CD4-positive, alpha-beta T cell treated with Interferon alpha-2 for 1 hour (primary cell): ENCODE measurements at regions not wholly inside any gene's neighbourhood (a gene's known extent, or its start where the extent isn't known, plus 50 kb on each side); places are given as distances from the start of the nearest gene placed in this dataset.
"Not testable (repeated sequence)": the region's sequence is repeated elsewhere in the genome, so short reads cannot be mapped to it uniquely, and the experiment has no call there.

Experiments
- DNase-seq, 2 donors: peaks; one replicate each; pipeline ENCODE4 v3.0.0-alpha.2; 2020 to 2022

GRCh38 chr12:114616081-114616480 lies 67.9 kb downstream of the TBX3 start:
- no peak for DNase-seq

GRCh38 chr12:114614040-114614439 lies 69.9 kb downstream of the TBX3 start:
- no peak for DNase-seq

- no peak for DNase-seq
These were observed 71.9 kb downstream of the TBX3 start for GRCh38 chr12:114612062-114612461.

DNA sequence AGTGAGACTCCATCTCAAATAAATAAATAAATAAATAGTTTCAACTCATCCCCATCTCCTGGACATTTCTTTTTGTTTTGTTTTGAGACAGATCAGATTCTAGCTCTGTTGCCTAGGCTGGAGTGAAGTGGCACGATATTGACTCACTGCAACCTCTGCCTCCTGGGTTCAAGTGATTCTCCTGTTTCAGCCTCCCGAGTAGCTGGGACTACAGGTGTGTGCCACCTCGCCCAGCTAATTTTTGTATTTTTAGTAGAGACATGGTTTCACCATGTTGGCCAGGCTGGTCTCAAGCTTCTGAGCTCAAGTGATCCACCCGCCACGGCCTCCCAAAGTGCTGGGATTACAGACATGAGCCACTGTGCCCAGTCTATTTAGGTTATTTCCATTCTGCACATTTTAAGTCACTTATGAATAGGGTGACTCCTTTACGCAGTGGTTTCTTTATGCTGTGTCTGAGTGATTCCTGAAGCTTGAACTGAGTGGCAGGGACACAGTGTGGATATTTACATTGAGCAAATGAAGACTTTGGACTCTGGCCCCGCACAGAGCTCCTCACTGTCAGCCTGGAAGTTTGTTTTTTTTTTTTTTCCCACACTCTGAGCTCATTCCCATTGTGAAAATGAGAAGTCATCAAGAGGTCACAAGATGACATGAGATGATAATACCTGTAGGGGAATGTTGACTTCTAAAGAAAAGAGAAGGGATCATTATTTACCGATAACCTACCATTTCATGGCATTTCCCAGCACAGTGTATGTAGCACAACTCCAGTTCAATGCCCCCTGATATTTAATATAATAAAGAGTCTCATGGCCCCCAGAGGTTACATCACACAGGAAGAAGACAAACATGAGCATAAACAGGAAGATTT lies 72.6 kb downstream of the TBX3 start:
- no peak for DNase-seq

DNA sequence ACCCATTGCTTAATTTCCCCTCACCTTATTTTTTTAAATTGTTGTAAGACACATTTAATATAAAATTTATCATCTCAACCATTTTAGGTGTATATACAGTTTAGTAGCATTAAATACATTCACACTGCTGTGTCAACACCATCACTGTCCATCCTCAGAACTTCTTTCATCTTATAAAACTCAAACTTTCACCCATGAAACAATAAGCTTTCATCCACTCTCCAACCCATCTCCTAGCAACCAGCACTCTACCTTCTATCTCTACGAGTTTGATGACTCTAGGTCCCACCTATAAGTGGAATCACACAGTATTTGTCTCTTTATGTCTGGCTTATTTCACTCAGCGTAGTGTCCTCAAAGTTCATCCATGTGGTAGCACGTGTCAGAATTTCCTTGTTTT lies 75.5 kb downstream of the TBX3 start:
- no peak for DNase-seq

DNA sequence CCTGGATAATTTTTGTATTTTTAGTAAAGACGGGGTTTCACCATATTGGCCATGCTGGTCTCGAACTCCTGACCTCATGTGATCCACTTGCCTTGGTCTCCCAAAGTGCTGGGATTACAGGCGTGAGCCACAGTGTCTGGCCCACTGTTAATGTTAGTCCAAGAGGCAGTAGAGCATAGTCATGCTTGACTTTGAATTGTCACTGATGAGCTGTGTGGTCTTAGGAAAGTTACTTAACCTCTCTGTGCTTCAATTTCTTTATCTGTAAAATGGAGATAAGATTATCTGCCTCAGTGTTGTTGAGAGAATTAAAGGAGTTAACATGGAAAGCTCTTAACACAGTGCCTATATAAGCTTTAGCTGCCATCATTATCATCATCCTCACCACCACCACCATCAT lies 78.1 kb downstream of the TBX3 start:
- DNase-seq, result no peak

GRCh38 chr12:114604606-114605005 lies 79.4 kb downstream of the TBX3 start:
- DNase-seq, result no peak

GRCh38 chr12:114600584-114600983 lies 83.4 kb downstream of the TBX3 start:
- DNase-seq, result not testable (repeated sequence)

DNA sequence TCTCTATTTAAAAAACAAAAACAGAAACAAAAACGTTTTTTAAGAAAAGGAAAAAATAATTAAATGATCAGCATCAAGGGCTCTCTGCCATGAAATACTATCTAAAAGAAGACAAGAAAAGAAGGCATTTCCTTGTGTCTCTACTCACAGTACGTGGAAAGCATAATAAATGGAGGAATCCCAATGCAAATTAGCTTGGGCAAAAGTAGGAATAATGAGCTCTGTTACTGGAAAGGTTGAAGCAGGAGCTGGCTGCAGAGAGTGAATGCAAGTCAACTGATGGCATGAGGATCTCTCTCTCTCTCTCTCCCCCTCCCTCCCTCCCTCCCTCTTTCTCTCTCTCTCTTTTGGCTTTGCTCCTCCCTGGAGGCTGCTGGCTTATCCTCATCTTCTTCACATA lies 85.9 kb downstream of the TBX3 start:
- no peak for DNase-seq

DNA sequence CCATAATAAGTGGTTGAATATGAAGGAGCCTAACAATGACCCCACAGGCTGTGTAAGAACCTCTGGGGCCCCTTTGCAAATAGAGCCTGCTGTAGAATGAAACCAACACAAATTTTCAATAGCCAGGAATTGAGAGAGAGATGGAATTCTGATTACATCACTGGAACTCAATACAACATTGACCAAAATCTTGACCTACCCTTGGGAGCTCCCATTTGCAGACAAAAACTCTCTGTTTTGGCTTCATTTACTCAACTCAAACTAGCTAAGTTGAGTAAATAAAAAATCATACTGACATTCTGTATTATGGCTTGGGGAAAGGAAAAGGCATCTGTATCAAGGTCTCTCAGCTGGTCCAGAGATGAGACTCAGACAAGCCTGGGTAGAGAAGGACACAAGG lies 91.0 kb downstream of the TBX3 start:
- no peak for DNase-seq

DNA sequence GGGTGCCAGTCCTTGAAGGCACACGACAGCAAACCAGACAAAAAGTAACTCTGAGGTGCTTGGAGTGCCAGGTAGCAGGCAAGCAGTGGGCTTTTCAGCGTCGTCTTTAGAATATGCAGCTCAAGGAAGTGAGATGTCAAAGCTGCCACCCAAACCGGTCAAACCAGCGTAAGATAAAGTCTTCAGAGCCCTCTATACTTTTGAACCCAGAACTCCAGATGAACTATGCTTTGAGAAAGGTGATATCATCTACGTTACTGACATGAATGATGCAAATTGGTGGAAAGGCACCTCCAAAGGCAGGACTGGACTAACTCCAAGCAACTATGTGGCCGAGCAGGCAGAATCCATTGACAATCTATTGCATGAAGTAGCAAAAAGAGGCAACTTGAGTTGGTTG lies 95.9 kb downstream of the TBX3 start:
- DNase-seq, result no peak

GRCh38 chr12:114580306-114580705 lies 103.7 kb downstream of the TBX3 start:
- no peak for DNase-seq

DNA sequence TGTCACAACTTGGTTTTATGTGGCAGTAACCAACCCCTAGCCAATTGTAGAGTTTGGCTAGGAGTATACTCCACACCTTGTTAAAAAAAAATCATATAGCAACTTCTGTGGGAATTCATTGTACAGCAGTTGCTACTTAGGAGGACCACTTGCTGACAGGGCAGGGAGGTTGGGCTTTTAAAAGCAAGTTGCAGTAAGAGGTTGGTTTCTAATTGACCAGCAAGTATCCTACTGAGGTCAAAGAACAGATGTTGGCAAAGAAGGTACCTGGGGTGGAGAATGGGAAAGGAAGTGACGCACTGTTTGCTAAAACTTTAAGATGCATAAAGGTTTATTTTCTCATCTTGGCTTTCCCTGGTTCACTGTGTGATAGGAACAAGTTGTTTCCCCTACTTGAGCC lies 104.6 kb downstream of the TBX3 start:
- DNase-seq, result no peak

DNA sequence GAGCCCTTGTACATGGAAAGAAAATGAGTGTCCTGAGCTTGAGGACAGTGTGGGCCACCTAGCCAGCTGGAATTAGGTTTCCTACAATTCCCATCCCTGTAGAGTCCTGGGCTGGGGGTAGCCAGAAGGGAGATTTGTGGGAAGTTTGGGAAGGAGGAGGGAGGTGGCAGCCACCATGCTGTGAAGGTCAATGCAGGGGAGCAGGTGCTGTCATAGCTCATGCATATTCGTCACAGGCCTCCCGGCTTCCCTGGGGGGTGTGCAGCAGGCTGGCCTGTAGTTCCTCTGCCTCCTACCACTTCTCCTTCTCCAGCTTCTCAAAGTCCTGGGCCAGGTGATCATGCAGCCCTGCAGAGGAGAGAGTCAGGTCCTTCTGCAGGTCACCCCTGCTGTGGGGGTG lies 121.3 kb downstream of the TBX3 start:
- no peak for DNase-seq

GRCh38 chr12:114555451-114555850 lies 128.5 kb downstream of the TBX3 start:
- DNase-seq, result no peak

DNA sequence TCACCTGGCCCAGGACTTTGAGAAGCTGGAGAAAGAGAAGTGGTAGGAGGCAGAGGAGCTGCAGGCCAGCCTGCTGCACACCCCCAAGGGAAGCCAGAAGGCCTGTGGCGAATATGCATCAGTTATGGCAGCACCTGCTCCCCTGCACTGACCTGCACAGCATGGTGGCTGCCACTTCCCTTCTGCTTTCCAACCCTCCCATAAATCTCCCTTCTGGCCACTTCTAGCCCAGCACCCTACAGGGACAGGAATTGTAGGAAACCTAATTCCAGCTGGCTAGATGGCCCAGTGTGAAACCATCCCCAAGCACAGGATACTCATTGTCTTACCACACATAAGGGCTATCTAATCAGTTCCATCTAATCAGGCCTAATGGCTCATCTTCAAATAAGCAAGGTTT lies 136.3 kb downstream of the TBX3 start:
- no peak for DNase-seq

DNA sequence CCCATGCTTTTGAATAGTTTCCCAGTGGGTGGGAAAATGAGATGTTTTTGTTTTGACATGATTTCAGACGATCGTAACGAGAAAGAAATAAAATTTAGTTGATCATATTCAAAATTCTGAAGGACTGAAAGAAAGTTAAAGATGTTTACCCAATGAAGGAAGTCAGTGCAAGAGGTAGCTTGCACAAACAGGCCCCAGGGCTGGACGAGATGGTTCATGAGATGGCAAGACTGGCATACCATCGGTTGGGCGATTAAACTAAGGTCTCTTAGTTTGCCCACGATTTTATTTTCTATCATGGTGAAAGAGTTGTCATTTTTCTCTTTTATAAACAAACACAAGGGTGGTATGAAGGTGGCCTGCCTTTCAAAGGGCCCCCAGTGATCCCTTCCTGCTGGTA lies 124.5 kb upstream of the TBX5 start:
- DNase-seq, result no peak

GRCh38 chr12:114529966-114530365 lies 124.0 kb upstream of the TBX5 start:
- no peak for DNase-seq

- DNase-seq, result no peak
These were observed 122.8 kb upstream of the TBX5 start for GRCh38 chr12:114528766-114529165.

DNA sequence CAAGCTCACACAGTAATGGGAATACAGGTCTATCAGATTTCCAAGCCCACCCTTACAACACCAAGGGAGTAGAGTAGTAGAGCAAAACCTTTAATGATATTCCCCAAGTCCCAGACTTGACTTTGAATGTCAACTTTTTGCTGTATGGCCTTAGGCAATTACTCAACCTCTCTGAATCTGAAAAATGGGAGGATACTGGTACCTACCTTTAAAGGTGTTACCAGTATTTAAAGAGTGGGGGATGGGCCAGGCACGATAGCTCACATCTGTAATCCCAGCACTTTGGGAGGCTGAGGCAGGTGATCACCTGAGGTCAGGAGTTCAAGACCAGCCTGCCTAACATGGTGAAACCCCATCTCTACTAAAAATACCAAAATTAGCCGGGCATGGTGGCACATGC lies 115.2 kb upstream of the TBX5 start:
- DNase-seq, result not testable (repeated sequence)

DNA sequence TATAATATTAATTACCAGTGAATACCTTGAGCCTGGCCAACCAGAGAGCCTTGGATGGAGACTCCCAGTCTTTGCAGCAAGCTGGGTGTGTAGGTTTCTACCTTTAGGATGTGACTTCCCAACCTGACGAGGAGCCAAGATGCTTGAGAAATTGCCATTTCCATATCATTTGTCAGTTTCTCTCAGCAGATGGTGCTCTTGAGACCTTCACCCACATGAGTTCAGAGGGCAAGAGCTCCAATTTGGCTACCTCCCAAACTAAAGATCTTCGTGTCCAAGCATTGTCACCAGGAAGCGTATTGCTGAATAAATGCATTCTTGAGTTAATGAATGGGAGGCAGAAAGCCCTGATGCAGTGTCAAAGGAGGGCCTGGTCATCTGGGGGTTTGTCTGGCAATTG lies 106.4 kb upstream of the TBX5 start:
- DNase-seq, result no peak

DNA sequence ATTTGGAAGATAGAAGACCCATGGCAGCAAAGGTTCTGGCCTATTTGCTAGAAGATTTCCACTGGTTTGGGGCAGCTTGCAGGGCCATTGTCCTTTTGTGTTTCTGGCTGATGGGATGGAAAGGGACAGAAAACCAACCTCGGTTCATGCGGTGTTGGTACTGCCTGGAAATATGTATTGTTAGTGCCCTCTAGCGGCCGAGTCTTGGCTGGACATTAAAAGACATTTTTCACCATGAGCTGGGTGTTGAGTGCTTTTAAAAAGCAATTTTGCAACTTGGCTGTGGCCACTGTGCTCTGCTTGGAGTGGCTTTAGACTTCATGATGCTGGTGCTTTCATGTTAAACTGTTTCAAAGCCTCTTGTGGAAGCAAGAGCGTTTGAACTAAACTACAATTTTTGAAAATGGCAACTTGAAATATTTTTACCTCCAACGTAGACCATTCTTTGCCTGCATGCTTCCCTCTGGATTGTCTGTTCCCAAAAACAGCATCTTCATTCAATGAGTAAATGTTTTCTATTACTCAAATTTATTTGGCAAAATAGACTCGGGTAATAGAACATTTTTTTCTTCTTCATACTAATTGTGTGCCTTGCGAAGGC lies 102.7 kb upstream of the TBX5 start:
- DNase-seq, result peak; percentile 33 to 61

DNA sequence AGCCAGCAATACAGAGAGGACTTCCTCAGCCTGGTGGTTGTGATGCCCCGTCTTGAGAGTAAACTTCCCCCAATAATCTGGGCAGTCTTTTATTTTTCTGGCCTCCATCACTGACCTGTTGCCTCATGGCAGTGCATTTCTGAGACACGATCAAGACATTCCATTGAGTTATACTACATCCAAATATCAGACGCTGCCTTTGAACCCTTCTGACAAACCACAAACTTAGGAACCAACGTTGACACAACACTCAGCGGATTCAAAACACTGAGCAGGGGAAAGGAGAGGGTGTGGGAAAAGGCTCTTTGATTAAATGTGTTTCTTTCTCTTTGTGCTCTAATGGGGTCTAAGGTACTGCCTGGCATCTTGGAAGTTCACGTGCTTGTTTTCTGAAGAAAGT lies 100.7 kb upstream of the TBX5 start:
- no peak for DNase-seq

- DNase-seq, result no peak
These were observed 98.4 kb upstream of the TBX5 start for GRCh38 chr12:114504311-114504710.

DNA sequence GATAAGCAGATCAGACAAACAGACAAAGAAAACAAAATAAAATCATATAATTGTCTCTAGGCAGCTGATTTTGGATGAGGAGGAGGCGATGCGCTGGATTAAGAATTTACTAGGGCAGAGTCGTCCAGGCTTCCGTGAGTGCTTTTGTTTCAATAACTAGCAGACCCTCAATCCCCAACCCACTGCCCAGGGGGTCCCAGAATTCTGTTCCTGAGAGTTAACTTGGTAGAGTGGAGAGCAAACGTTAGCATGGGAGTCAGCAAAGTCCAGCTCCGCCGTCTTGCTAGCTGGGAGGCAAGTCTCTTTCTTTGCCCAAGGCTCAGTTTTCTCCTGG lies 95.5 kb upstream of the TBX5 start:
- DNase-seq, result no peak
